Astrocyte of the spinal cord (primary cell): ENCODE measurements at regions not wholly inside any gene's neighbourhood (a gene's known extent, or its start where the extent isn't known, plus 50 kb on each side); places are given as distances from the start of the nearest gene placed in this dataset.

ENCODE experiments used
- DNase-seq: peaks from one replicate; pipeline ENCODE4 v3.0.0; 2011; ENCODE audit warnings: low read depth, low spot score
- H3K4me3 ChIP-seq: 2 replicates; pipeline ENCODE4 v1.5.1; 2011; ENCODE audit warnings: low read depth, mild to moderate bottlenecking, low read length, moderate library complexity
- CTCF ChIP-seq: IDR thresholded peaks from 2 replicates; pipeline ENCODE4 v1.5.1; 2012; ENCODE audit warnings: low read depth, mild to moderate bottlenecking, low read length, inconsistent platforms
- in situ Hi-C: cut with HindIII; loops from 2 replicates; pipeline ENCODE4 v1.10.0; 2017; ENCODE audit warnings: low sequenced_read_pairs

- no peak for DNase-seq
- no peak overlapping the region for H3K4me3 ChIP-seq
- TF ChIP-seq CTCF, result no peak
- in situ Hi-C loops, result no loop called here
These were observed 147.7 kb upstream of the TLL1 start for GRCh38 chr4:165725352-165725751.

- H3K4me3 ChIP-seq, result no peak overlapping the region
- peak; percentile 82 for DNase-seq
- in situ Hi-C loops, result no loop called here
- no peak for TF ChIP-seq CTCF
These were observed 146.2 kb upstream of the TLL1 start for GRCh38 chr4:165726831-165727230.

GRCh38 chr4:165737309-165737972 is 135.6 kb upstream of the TLL1 start:
- H3K4me3 ChIP-seq, result no peak overlapping the region
- TF ChIP-seq CTCF, result no peak
- in situ Hi-C loops, result no loop called here
- no peak for DNase-seq

GRCh38 chr4:165738571-165738970 is 134.5 kb upstream of the TLL1 start:
- TF ChIP-seq CTCF, result no peak
- no peak overlapping the region for H3K4me3 ChIP-seq
- in situ Hi-C loops, result no loop called here
- DNase-seq, result no peak

GRCh38 chr4:165740911-165741310 is 132.1 kb upstream of the TLL1 start:
- H3K4me3 ChIP-seq, result no peak overlapping the region
- no peak for TF ChIP-seq CTCF
- no peak for DNase-seq
- in situ Hi-C loops, result no loop called here

GRCh38 chr4:165743422-165743821 is 129.6 kb upstream of the TLL1 start:
- in situ Hi-C loops, result no loop called here
- no peak for TF ChIP-seq CTCF
- no peak overlapping the region for H3K4me3 ChIP-seq
- DNase-seq, result no peak

- no peak overlapping the region for H3K4me3 ChIP-seq
- TF ChIP-seq CTCF, result no peak
- in situ Hi-C loops, result no loop called here
- DNase-seq, result no peak
These were observed 128.7 kb upstream of the TLL1 start for GRCh38 chr4:165744370-165744769.
